ENCODE measurements at regions not wholly inside any gene's neighbourhood (a gene's known extent, or its start where the extent isn't known, plus 50 kb on each side); places are given as distances from the start of the nearest gene placed in this dataset.

- no peak overlapping the region for H2AFZ ChIP-seq (ENCODE audit: low read depth, low read length)
- H3K4me3 ChIP-seq (ENCODE audit: low read length) = no peak overlapping the region
- peaks cover 6% of the 10 kb centered on the region for H3K4me1 ChIP-seq (ENCODE audit: insufficient read depth, low read length)
- H3K27me3 ChIP-seq (ENCODE audit: insufficient read depth, low read length) = no peaks in the 10 kb centered on the region
- no peaks in the 10 kb centered on the region for H3K9me3 ChIP-seq (ENCODE audit: low read length)
- no peaks in the 10 kb centered on the region for H3K36me3 ChIP-seq (ENCODE audit: insufficient read depth, low read length)
These were observed 175.1 kb downstream of the SNX18 start for GRCh38 chr5:54692631-54693030.

DNA sequence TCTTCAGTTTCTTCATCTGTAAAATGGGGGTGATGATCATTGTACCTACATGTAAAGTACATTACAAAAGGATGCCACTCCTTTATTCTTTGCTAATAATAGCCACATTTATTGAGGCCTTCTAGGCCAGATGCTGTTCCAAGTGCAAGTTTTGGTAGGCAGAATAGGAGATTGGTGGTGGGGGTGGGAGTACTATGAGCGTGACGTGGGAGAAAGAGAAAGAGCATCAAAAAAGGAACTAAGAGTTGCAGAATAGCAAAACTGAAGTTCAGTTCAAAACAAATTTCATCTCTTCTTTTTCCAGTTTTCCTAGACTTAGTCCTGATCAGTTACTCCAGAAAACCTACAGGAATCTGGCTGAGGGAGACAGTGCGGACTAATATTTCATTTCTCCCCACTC, 174.1 kb downstream of the SNX18 start:
- Histone ChIP-seq H3K4me1 (ENCODE audit: insufficient read depth, low read length) (peaks cover 6% of the 10 kb centered on the region), H3K4me3 (ENCODE audit: low read length) (no peak overlapping the region), H3K27me3 (ENCODE audit: insufficient read depth, low read length) (no peaks in the 10 kb centered on the region), H3K36me3 (ENCODE audit: insufficient read depth, low read length) (no peaks in the 10 kb centered on the region), H3K9me3 (ENCODE audit: low read length) (no peaks in the 10 kb centered on the region), H2AFZ (ENCODE audit: low read depth, low read length) (no peak overlapping the region)

GRCh38 chr5:54689411-54690251, 172.1 kb downstream of the SNX18 start:
- no peaks in the 10 kb centered on the region for H3K36me3 ChIP-seq (ENCODE audit: insufficient read depth, low read length)
- H3K4me3 ChIP-seq (ENCODE audit: low read length) = no peak overlapping the region
- H3K9me3 ChIP-seq (ENCODE audit: low read length) = no peaks in the 10 kb centered on the region
- peaks cover 3% of the 10 kb centered on the region for H3K4me1 ChIP-seq (ENCODE audit: insufficient read depth, low read length)
- no peak overlapping the region for H2AFZ ChIP-seq (ENCODE audit: low read depth, low read length)
- H3K27me3 ChIP-seq (ENCODE audit: insufficient read depth, low read length) = no peaks in the 10 kb centered on the region

GRCh38 chr5:54680998-54681397, 163.4 kb downstream of the SNX18 start:
- no peaks in the 10 kb centered on the region for H3K27me3 ChIP-seq (ENCODE audit: insufficient read depth, low read length)
- H2AFZ ChIP-seq (ENCODE audit: low read depth, low read length) = no peak overlapping the region
- H3K4me3 ChIP-seq (ENCODE audit: low read length) = no peak overlapping the region
- H3K36me3 ChIP-seq (ENCODE audit: insufficient read depth, low read length) = no peaks in the 10 kb centered on the region
- no peaks in the 10 kb centered on the region for H3K9me3 ChIP-seq (ENCODE audit: low read length)
- no peaks in the 10 kb centered on the region for H3K4me1 ChIP-seq (ENCODE audit: insufficient read depth, low read length)

DNA sequence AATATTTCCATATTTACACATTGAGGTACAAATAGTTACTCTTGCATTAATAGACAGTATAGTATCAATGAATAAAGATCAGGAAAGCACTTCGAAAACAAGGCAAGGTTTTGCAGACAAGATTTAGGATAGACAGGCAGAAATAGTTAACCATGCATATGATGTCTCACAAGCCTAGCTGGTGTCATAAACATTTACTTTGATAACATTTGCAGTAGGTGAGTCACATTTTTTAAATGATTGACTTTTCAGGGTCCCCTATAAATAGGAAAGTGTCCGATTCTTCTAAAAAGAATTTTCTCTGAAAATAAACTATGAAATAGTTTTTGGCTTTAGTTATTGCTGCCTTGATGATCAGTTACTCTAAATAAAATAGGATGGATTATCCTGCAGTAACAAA, 162.1 kb downstream of the SNX18 start:
- H3K9me3 ChIP-seq (ENCODE audit: low read length) = no peaks in the 10 kb centered on the region
- no peak overlapping the region for H3K4me3 ChIP-seq (ENCODE audit: low read length)
- H3K36me3 ChIP-seq (ENCODE audit: insufficient read depth, low read length) = no peaks in the 10 kb centered on the region
- no peaks in the 10 kb centered on the region for H3K4me1 ChIP-seq (ENCODE audit: insufficient read depth, low read length)
- H2AFZ ChIP-seq (ENCODE audit: low read depth, low read length) = no peak overlapping the region
- no peaks in the 10 kb centered on the region for H3K27me3 ChIP-seq (ENCODE audit: insufficient read depth, low read length)

DNA sequence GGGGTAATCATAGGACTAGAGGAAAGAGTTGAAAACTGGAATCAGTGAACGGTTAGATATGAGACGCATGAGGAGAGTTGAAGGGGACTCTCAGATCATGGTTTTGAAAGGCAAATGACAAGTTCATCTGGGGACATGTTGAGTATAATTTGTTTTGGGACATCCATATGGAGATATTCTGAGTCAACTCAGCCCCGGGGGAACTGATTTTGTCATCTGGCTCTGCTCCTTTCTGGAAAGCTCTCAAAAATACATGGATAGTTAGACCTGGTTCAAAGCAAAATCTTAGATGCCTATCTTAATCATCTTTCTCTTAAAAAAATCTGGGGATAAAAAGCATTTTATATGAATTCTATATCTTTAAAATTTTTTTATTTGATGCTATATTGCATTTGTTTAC, 161.2 kb downstream of the SNX18 start:
- Histone ChIP-seq H3K4me3 (ENCODE audit: low read length) (no peak overlapping the region), H2AFZ (ENCODE audit: low read depth, low read length) (no peak overlapping the region), H3K9me3 (ENCODE audit: low read length) (no peaks in the 10 kb centered on the region), H3K27me3 (ENCODE audit: insufficient read depth, low read length) (no peaks in the 10 kb centered on the region), H3K4me1 (ENCODE audit: insufficient read depth, low read length) (peaks cover 4% of the 10 kb centered on the region), H3K36me3 (ENCODE audit: insufficient read depth, low read length) (no peaks in the 10 kb centered on the region)

DNA sequence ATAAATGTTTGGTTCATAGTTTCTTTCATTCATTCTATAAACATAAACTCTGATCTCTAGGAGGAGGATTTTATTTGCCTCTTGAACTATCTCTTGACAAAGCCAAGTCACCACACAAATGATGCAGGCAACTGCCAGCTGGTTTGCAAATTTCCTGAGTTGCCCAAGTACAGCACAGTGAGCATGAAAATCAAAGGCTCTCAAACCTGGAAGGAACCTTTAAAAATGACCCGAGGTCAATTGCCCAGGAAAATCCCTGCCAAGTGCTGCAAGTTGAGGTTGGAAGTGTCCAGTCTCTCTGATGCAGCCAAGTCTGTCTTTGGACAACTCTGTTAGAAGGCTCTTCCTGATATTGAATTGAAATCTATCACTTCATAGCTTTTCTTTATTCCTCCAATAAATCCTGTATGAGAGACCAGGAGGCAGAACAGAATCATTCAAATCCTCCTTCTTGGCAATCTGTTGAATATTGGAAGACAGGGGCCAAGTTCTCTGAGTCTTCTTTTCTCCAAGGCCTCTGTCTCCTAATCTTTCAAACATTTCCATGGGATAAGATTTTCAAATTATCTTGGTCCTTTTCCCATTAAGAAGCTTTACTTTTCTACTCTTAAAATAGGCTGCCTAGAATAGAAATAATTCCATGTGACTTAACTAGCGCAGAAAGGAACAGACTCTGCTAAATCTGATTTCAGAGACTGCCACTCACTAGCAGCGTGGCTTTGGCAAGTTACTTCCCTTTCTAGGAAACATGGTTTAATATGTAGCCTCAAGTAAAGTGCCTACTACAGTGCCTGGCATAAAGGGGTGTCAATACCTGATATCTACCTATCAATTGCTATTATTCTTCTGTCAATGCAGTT, 159.2 kb downstream of the SNX18 start:
- H2AFZ ChIP-seq (ENCODE audit: low read depth, low read length) = no peak overlapping the region
- peaks cover 8% of the 10 kb centered on the region for H3K4me1 ChIP-seq (ENCODE audit: insufficient read depth, low read length)
- H3K4me3 ChIP-seq (ENCODE audit: low read length) = no peak overlapping the region
- no peaks in the 10 kb centered on the region for H3K9me3 ChIP-seq (ENCODE audit: low read length)
- H3K27me3 ChIP-seq (ENCODE audit: insufficient read depth, low read length) = no peaks in the 10 kb centered on the region
- no peaks in the 10 kb centered on the region for H3K36me3 ChIP-seq (ENCODE audit: insufficient read depth, low read length)

- H3K9me3 ChIP-seq (ENCODE audit: low read length) = no peaks in the 10 kb centered on the region
- no peak overlapping the region for H3K4me3 ChIP-seq (ENCODE audit: low read length)
- no peak overlapping the region for H2AFZ ChIP-seq (ENCODE audit: low read depth, low read length)
- H3K27me3 ChIP-seq (ENCODE audit: insufficient read depth, low read length) = no peaks in the 10 kb centered on the region
- H3K4me1 ChIP-seq (ENCODE audit: insufficient read depth, low read length) = peaks cover 14% of the 10 kb centered on the region
- no peaks in the 10 kb centered on the region for H3K36me3 ChIP-seq (ENCODE audit: insufficient read depth, low read length)
These were observed 156.1 kb downstream of the SNX18 start for GRCh38 chr5:54673523-54674225.

GRCh38 chr5:54672871-54673270, 155.3 kb downstream of the SNX18 start:
- Histone ChIP-seq H3K36me3 (ENCODE audit: insufficient read depth, low read length) (no peaks in the 10 kb centered on the region), H2AFZ (ENCODE audit: low read depth, low read length) (no peak overlapping the region), H3K4me3 (ENCODE audit: low read length) (no peak overlapping the region), H3K27me3 (ENCODE audit: insufficient read depth, low read length) (no peaks in the 10 kb centered on the region), H3K9me3 (ENCODE audit: low read length) (no peaks in the 10 kb centered on the region), H3K4me1 (ENCODE audit: insufficient read depth, low read length) (peaks cover 14% of the 10 kb centered on the region)

- Histone ChIP-seq H3K9me3 (ENCODE audit: low read length) (no peaks in the 10 kb centered on the region), H3K4me1 (ENCODE audit: insufficient read depth, low read length) (peaks cover 14% of the 10 kb centered on the region), H3K36me3 (ENCODE audit: insufficient read depth, low read length) (no peaks in the 10 kb centered on the region), H3K27me3 (ENCODE audit: insufficient read depth, low read length) (no peaks in the 10 kb centered on the region), H2AFZ (ENCODE audit: low read depth, low read length) (no peak overlapping the region), H3K4me3 (ENCODE audit: low read length) (no peak overlapping the region)
These were observed 154.1 kb downstream of the SNX18 start for GRCh38 chr5:54671681-54672080.

DNA sequence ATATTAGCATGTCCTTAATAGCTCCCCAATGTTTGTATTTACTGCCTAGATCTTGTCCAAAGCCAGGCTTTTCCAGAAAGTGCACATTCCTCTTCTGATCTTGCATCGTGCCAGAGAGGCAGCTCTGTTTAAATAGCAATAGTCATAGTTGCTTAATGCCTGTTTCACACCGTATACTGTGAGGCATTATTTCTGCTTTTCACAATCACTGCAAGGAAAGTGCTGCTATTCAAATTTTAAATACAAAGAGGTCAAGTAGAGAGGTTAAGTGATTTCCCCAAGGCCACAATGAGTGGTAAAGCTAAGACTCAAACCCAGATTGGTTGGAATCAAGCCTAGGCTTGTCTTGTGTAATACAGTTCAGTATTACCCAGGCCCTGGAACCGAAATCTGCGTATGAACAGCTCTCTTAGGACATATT, 153.6 kb downstream of the SNX18 start:
- no peak overlapping the region for H3K4me3 ChIP-seq (ENCODE audit: low read length)
- H3K9me3 ChIP-seq (ENCODE audit: low read length) = no peaks in the 10 kb centered on the region
- no peak overlapping the region for H2AFZ ChIP-seq (ENCODE audit: low read depth, low read length)
- H3K27me3 ChIP-seq (ENCODE audit: insufficient read depth, low read length) = no peaks in the 10 kb centered on the region
- H3K4me1 ChIP-seq (ENCODE audit: insufficient read depth, low read length) = peaks cover 14% of the 10 kb centered on the region
- H3K36me3 ChIP-seq (ENCODE audit: insufficient read depth, low read length) = no peaks in the 10 kb centered on the region

DNA sequence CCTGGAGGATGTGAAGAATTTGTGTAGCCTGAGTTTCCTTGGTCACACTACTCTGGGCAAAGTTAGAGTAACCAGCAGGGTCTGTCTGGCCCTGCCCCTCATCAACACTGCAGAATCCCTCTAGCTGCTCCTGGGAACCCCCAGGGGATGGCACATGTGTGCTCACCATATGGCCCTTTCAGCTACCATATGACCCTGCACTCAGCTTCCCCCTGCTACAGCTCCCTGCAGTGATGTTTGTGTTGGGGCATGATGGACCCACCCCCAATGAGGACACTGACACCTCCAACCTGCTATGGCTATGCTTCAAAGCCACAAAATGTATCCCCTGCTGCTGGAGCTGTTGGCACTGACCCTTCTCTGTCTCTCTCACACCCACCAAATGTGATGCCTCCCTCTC, 152.7 kb downstream of the SNX18 start:
- Histone ChIP-seq H3K4me3 (ENCODE audit: low read length) (no peak overlapping the region), H3K4me1 (ENCODE audit: insufficient read depth, low read length) (peaks cover 14% of the 10 kb centered on the region)

DNA sequence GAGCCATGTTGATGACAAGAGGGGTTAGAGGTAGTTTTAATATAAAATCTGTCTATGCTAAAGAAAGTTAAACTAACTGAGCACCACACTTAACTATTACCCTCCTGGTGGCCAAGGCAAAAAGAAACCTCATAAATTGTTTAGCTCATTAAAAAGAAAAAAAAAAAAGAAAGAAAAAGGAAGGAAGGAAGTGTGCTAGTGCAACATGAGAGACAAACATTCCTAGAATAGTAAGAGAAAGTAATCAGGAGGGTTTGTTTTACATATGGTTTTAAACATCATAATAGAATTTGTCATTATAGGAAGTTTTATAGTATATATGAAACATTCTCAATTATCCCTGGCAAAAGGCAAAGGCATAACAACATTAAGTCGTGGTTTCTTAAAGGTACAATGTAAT, 152.3 kb downstream of the SNX18 start:
- Histone ChIP-seq H3K4me1 (ENCODE audit: insufficient read depth, low read length) (peaks cover 14% of the 10 kb centered on the region), H3K9me3 (ENCODE audit: low read length) (no peaks in the 10 kb centered on the region), H3K36me3 (ENCODE audit: insufficient read depth, low read length) (no peaks in the 10 kb centered on the region), H3K4me3 (ENCODE audit: low read length) (no peak overlapping the region), H3K27me3 (ENCODE audit: insufficient read depth, low read length) (no peaks in the 10 kb centered on the region), H2AFZ (ENCODE audit: low read depth, low read length) (no peak overlapping the region)

More for the DNA sequence above, 152.7 kb downstream of the SNX18 start:
- Histone ChIP-seq H3K36me3 (ENCODE audit: insufficient read depth, low read length) (no peaks in the 10 kb centered on the region), H3K27me3 (ENCODE audit: insufficient read depth, low read length) (no peaks in the 10 kb centered on the region), H2AFZ (ENCODE audit: low read depth, low read length) (no peak overlapping the region), H3K9me3 (ENCODE audit: low read length) (no peaks in the 10 kb centered on the region)
